Psoas muscle (tissue), 7 donors: ENCODE measurements at regions not wholly inside any gene's neighbourhood (a gene's known extent, or its start where the extent isn't known, plus 50 kb on each side); places are given as distances from the start of the nearest gene placed in this dataset.

Experiments used
- ATAC-seq, 4 donors: fragments of 200-7000 bp; cut with Tn5 transposase; one replicate each; pipeline ENCODE4 v1.9.1; 2020; ENCODE audit warnings: moderate library complexity in 3 of 4, mild to moderate bottlenecking in 2 of 4
- DNase-seq, 2 donors: peaks; one replicate each; pipeline ENCODE4 v3.0.0-alpha.2; 2020
- H3K27ac ChIP-seq: fragments of 200-600 bp; one replicate; pipeline ENCODE4 v1.8.0; 2022
- H3K27me3 ChIP-seq, 3 donors: fragments of 200-600 bp in 1 of 3; one replicate each; pipeline versions ENCODE4 v1.6.1 to v1.8.0; 2013 to 2022; ENCODE audit warnings: low read length in 2 of 3, mild to moderate bottlenecking in 2 of 3, moderate library complexity in 1 of 3; ENCODE audit not compliant: insufficient read depth in 3 of 3
- H3K36me3 ChIP-seq, 2 donors: fragments of 200-600 bp in 1 of 2; one replicate each; pipeline versions ENCODE4 v1.6.1 to v1.8.0; 2013 to 2022; ENCODE audit warnings: low read depth in 1 of 2, mild to moderate bottlenecking in 1 of 2, moderate library complexity in 1 of 2; ENCODE audit not compliant: insufficient read depth in 1 of 2
- H3K4me1 ChIP-seq: fragments of 200-600 bp; one replicate; pipeline ENCODE4 v1.8.0; 2022
- H3K4me3 ChIP-seq: fragments of 200-600 bp; one replicate; pipeline ENCODE4 v1.8.0; 2022; ENCODE audit warnings: mild to moderate bottlenecking
- H3K9me3 ChIP-seq: fragments of 200-600 bp; one replicate; pipeline ENCODE4 v1.8.0; 2022
- WGBS, 3 donors: extraction: QIAGEN DNeasy Blood & Tissue Kit; methylation state at CpG; one replicate each; pipeline versions ENCODE4 v1.1.6 to v1.1.7; 2013; 5-methylcytosine and 5-hydroxymethylcytosine counted together
- intact Hi-C, 2 donors: fragments of 100-400 bp; cut with DNase I; formaldehyde crosslinking; loops; one replicate each; pipeline versions ENCODE4 v1.11.0 to v1.14.2; 2022
- TF ChIP-seq, protein P1 (sequence below): fragments of 200-600 bp; IDR thresholded peaks from one replicate; pipeline ENCODE4 v1.8.0; 2022; ENCODE audit warnings: antibody characterized with exemption
- donor health status: healthy with polysubstance abuse.
- donor health status: DM: no; HTN: no; CAD: no; lungs with moderate emphysema.
- donor health status: Bipolar disorder and iron deficiency.
- donor health status: healthy.
- donor health status: DM: yes; HTN: yes; CAD: no.
- donor health status: DM: no; HTN: no; CAD: no.
- donor health status: DM: yes; HTN: yes; CAD: no.

DNA sequence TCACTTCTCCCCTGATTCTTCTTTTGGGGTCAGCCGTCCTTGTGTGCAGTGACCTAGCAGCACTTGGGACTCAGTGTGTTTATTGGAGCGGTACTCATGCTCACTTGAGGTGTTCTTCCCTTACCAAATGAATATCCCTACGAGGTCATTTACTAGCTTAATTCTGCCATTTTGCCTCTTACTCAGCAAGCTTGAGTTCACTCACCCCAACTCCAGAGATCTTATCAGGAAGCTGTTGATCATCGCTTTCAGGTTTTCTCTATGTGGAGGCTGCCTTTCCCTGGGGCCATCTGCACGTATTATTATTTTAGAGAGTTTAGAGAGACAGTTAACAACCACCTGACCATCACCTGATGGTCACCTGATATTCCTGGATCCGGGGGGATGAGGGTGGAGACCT is 1466.0 kb upstream of the GOT2 start:
- H3K27ac ChIP-seq, result no peak overlapping the region
- no peak overlapping the region for H3K4me3 ChIP-seq
- TF ChIP-seq, protein P1, sequence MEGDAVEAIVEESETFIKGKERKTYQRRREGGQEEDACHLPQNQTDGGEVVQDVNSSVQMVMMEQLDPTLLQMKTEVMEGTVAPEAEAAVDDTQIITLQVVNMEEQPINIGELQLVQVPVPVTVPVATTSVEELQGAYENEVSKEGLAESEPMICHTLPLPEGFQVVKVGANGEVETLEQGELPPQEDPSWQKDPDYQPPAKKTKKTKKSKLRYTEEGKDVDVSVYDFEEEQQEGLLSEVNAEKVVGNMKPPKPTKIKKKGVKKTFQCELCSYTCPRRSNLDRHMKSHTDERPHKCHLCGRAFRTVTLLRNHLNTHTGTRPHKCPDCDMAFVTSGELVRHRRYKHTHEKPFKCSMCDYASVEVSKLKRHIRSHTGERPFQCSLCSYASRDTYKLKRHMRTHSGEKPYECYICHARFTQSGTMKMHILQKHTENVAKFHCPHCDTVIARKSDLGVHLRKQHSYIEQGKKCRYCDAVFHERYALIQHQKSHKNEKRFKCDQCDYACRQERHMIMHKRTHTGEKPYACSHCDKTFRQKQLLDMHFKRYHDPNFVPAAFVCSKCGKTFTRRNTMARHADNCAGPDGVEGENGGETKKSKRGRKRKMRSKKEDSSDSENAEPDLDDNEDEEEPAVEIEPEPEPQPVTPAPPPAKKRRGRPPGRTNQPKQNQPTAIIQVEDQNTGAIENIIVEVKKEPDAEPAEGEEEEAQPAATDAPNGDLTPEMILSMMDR, result no peak
- H3K36me3 ChIP-seq, result no peaks in the 10 kb centered on the region
- H3K27me3 ChIP-seq, result no peaks in the 10 kb centered on the region
- 82 to 84% (median 83%) methylated on average over 6 of the region's 6 CpGs for WGBS, 3 donors
- ATAC-seq (no peak), DNase-seq (no peak)
- intact Hi-C loops, result no loop called here
- no peaks in the 10 kb centered on the region for H3K9me3 ChIP-seq
- no peaks in the 10 kb centered on the region for H3K4me1 ChIP-seq

DNA sequence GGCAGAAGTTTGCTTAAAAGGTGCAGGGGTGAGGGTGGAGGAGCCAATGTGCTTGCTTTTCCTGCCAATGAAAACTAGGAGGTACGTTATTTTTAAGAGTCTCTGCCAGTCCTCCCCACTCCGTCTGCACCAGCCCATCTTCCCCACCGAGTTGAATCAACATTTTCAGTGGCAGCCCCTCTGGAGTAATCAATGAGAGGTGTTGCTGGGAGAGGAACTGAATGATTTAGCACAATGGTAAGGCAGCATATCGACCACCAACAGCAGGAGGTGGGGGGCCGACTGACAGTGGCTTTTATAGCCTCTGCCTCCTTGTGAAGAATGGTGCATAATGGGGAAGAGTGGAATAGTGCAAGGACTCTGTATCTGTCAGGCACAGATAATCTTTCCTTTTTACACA is 1465.0 kb upstream of the GOT2 start:
- Histone ChIP-seq H3K9me3 (no peaks in the 10 kb centered on the region), H3K36me3 (no peaks in the 10 kb centered on the region), H3K4me1 (no peaks in the 10 kb centered on the region), H3K4me3 (no peak overlapping the region), H3K27ac (no peak overlapping the region), H3K27me3 (no peaks in the 10 kb centered on the region)
- ATAC-seq (no peak), DNase-seq (no peak)
- WGBS, 3 donors, result 24 to 28% (median 26%) methylated on average over 5 of the region's 5 CpGs
- intact Hi-C loops, result no loop called here
- TF ChIP-seq, protein P1, result no peak

DNA sequence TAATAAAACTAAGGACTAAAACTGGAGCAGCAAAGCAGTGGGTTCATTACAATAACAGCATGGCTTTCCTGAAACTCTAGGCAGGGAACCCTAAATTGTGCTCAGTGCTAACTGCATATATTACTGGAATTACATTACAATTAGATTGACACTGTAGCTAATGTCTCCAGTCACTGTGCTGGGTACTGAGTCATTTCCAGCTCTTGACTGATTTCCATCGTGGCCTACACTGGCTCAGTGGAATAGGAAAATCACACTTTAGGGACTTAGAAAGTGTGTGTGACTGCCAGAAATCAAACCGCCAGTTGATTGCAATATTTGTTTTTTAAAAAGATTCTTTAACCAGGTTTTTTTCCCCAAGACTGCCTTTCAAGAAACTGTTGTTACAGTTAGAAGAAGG is 1447.4 kb upstream of the GOT2 start:
- 48 to 58% (median 52%) methylated on average over 2 of the region's 2 CpGs for WGBS, 3 donors
- Histone ChIP-seq H3K9me3 (no peaks in the 10 kb centered on the region), H3K4me1 (no peaks in the 10 kb centered on the region), H3K27me3 (no peaks in the 10 kb centered on the region), H3K36me3 (no peaks in the 10 kb centered on the region), H3K4me3 (no peak overlapping the region), H3K27ac (no peak overlapping the region)
- DNase-seq, result no peak
- no peak for ATAC-seq
- intact Hi-C loops, result no loop called here
- TF ChIP-seq, protein P1, result no peak

DNA sequence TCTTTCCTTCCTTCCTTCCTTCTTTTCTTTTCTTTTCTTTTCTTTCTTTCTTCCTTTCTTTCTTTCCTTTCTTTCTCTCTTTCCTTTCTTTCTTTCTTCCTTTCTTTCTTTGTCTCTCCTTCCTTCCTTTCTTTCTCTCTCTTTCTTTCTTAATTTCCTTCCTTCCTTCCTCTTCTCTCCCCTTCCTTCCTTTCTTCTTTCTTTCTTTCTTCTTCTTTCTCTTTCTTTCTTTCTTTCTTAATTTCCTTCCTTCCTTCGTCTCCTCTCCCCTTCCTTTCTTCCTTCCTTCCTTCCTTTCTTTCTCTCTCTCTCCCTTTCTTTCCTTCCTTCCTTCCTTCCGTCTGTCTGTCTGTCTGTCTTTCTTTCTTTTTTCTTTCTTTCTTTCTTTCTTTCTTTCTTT is 1446.5 kb upstream of the GOT2 start:
- TF ChIP-seq, protein P1, result no peak
- no peak for ATAC-seq

DNA sequence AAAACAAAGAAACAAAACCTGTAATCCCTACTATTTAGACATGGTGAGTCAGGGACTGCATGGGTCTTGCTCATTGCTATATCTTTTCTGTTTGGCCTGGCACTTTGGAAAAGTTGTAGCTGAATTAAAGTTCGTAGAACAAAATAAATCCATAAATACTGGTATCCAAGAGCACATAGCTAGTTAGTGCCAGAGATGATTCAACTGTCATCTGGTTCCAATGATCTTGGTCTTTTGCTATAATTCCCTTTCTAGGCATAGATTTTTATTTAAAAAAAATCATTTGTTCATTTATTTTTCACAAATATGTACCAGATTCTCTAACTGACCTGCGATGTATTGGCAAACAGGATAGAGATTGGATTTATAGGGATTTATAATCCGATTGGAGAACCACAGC is 1436.1 kb upstream of the GOT2 start:
- TF ChIP-seq, protein P1, result no peak
- Histone ChIP-seq H3K36me3 (no peaks in the 10 kb centered on the region), H3K27ac (no peak overlapping the region), H3K4me3 (no peak overlapping the region), H3K9me3 (no peaks in the 10 kb centered on the region), H3K4me1 (no peaks in the 10 kb centered on the region), H3K27me3 (no peaks in the 10 kb centered on the region)
- intact Hi-C loops, result no loop called here
- DNase-seq, result no peak
- WGBS, 3 donors, result 63 to 83% (median 78%) methylated on average over 3 of the region's 3 CpGs
- no peak for ATAC-seq

More for the DNA sequence above, 1446.5 kb upstream of the GOT2 start:
- no peak for DNase-seq
- Histone ChIP-seq H3K9me3 (no peaks in the 10 kb centered on the region), H3K27me3 (no peaks in the 10 kb centered on the region), H3K4me1 (no peaks in the 10 kb centered on the region), H3K36me3 (no peaks in the 10 kb centered on the region), H3K27ac (no peak overlapping the region), H3K4me3 (no peak overlapping the region)
- WGBS, 3 donors, result 62 to 72% (median 68%) methylated on average over 2 of the region's 2 CpGs
- intact Hi-C loops, result no loop called here
